ENCODE measurements at regions not wholly inside any gene's neighbourhood (a gene's known extent, or its start where the extent isn't known, plus 50 kb on each side); places are given as distances from the start of the nearest gene placed in this dataset.

DNA sequence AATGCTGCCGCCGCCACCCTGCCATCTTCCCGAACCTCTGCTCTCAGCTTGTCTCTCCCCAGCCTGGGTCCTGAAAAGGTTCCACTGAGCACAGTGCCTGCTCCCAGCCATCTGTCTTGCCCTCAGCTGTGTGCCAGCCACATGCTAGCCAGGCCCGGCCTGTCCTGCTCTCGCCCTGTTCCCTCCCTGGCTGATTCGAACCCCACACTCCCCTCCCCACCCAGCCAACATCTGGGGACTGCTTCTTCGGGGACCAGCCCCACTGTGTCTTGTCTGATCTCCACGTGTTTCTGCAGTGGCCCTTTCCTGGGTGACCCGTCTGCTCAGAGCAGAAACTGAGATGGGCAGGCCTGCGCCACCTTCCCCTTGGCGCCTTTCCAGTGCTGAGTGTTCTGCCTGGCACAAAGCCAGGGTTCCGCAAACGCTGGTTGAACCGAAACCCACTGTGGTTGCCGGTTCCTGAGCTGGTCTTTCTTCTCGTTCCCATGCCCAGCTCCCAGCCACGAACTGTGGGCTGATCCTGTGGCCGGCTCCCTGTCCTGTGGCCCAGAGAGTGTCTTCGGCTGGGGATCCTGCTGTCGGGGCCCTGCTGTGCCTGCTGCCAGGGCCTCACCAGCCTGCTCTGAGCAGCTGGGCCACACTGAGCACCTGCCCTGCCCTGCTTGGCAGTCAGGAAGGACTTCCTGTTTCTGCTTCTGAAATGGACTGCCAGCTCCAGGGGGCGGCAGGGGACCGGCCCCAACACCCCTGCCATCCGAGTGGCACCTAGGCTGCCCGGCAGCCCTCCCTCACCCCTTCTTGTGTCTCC is 62.7 kb upstream of the KLF13 start:
- peaks cover 64% of the 10 kb centered on the region for H3K4me1 ChIP-seq (ENCODE audit: control insufficient read depth, insufficient read depth, low read length)
- H3K27me3 ChIP-seq (replicated peaks in 1 of 2; ENCODE audit: control insufficient read depth in 2 of 2, insufficient read depth in 2 of 2, low read length in 1 of 2): no peaks in the 10 kb centered on the region
- H3K79me2 ChIP-seq (ENCODE audit: control insufficient read depth, insufficient read depth, low read length): no peaks in the 10 kb centered on the region
- WGBS (ENCODE audit: insufficient coverage, insufficient replicate concordance, low lambda C conversion rate, missing lambda C conversion rate): 1% methylated on average over 24 of the region's 24 CpGs
- POLR2A ChIA-PET: interaction anchor here (0.5 to 7.4 kb wide), 13 partner anchors 9 to 196 kb away, joined by 4 to 112 read pairs (median 7); partner anchors contain the start of gene KLF13
- in situ Hi-C loops (cut with MboI) (loop anchor here (5.0 to 10.0 kb wide), 2 partner anchors 61 to 223 kb away; partner anchors contain the start of gene KLF13), intact Hi-C loops (cut with micrococcal nuclease; ENCODE audit: unreplicated experiment) (loop anchor here (2.0 to 5.0 kb wide), 3 partner anchors 35 to 173 kb away; no protein-coding TSS in a partner anchor)
- CTCF ChIA-PET: interaction anchor here (0.7 to 7.3 kb wide), 20 partner anchors 8 to 225 kb away, joined by 3 to 66 read pairs (median 6); partner anchors contain the start of gene KLF13
- RAD21 ChIA-PET (ENCODE audit: unreplicated experiment): interaction anchor here (0.7 to 8.8 kb wide), 27 partner anchors 8 to 224 kb away, joined by 3 to 169 read pairs (median 8); partner anchors contain the start of gene KLF13
- FAIRE-seq: peak; percentile 49
- peak overlapping the region; percentile 73 for H3K4me2 ChIP-seq (ENCODE audit: control insufficient read depth, insufficient read depth)
- ATAC-seq: peak; percentile 59
- SMC1A ChIA-PET (ENCODE audit: uncharacterized antibody, unreplicated experiment): interaction anchor here (1.0 to 10.4 kb wide), 19 partner anchors 10 to 224 kb away, joined by 3 to 152 read pairs (median 8); partner anchors contain the start of gene KLF13
- peak overlapping the region; percentile 49 for H2AFZ ChIP-seq (ENCODE audit: control insufficient read depth, low read depth, low read length)
- BruUV-seq (replicated peaks): no TSS peak
- H3K4me3 ChIP-seq: peak overlapping the region; percentile 32; the same call in 1 of the 2 replicates
- H4K20me1 ChIP-seq (ENCODE audit: control insufficient read depth, insufficient read depth): no peaks in the 10 kb centered on the region
- DNase-seq (ENCODE audit: low read depth, low spot score): peak; percentile 88
- H3K36me3 ChIP-seq (ENCODE audit: control insufficient read depth in 2 of 2, insufficient read depth in 2 of 2, low read length in 1 of 2): no peaks in the 10 kb centered on the region
- H3K9ac ChIP-seq (ENCODE audit: control insufficient read depth, insufficient read depth, low read length): peak overlapping the region; percentile 64
- peak overlapping the region; percentile 94 for H3K27ac ChIP-seq (ENCODE audit: control insufficient read depth, insufficient read depth)
- H3K9me3 ChIP-seq (replicated peaks; ENCODE audit: control insufficient read depth, insufficient read depth, low read length): no peaks in the 10 kb centered on the region
- peak; percentile 35; the same call in 1 of the 2 replicates for TF ChIP-seq POLR2A (IDR thresholded peaks at IDR 0.05; ENCODE audit: low read depth, low read length)
- TF ChIP-seq, protein P1, sequence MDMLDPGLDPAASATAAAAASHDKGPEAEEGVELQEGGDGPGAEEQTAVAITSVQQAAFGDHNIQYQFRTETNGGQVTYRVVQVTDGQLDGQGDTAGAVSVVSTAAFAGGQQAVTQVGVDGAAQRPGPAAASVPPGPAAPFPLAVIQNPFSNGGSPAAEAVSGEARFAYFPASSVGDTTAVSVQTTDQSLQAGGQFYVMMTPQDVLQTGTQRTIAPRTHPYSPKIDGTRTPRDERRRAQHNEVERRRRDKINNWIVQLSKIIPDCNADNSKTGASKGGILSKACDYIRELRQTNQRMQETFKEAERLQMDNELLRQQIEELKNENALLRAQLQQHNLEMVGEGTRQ (IDR thresholded peaks at IDR 0.05; ENCODE audit: borderline replicate concordance, low read depth, low read length): no peak
- TF ChIP-seq IRF4 (IDR thresholded peaks at IDR 0.05; ENCODE audit: low read depth, low read length): peak; percentile 71
- TF ChIP-seq RCOR1 (conservative IDR thresholded peaks at IDR 0.05; ENCODE audit: low read depth, low read length): 0 out of 2 replicates have a peak, but pooled peaks have one; percentile 20
- TF ChIP-seq CBFB (IDR thresholded peaks at IDR 0.05; ENCODE audit: low read depth): peak; percentile 76; the same call in 1 of the 2 replicates
- peak in 1 of 2 experiments; percentile 37; a peak in 1 of 3 replicates for TF ChIP-seq EGR1 (IDR thresholded peaks at IDR 0.05; ENCODE audit: borderline replicate concordance in 1 of 2, low read depth in 2 of 2, low read length in 2 of 2)
- TF ChIP-seq, protein P2, sequence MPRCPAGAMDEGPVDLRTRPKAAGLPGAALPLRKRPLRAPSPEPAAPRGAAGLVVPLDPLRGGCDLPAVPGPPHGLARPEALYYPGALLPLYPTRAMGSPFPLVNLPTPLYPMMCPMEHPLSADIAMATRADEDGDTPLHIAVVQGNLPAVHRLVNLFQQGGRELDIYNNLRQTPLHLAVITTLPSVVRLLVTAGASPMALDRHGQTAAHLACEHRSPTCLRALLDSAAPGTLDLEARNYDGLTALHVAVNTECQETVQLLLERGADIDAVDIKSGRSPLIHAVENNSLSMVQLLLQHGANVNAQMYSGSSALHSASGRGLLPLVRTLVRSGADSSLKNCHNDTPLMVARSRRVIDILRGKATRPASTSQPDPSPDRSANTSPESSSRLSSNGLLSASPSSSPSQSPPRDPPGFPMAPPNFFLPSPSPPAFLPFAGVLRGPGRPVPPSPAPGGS (IDR thresholded peaks at IDR 0.05; ENCODE audit: borderline replicate concordance, insufficient read depth, low read depth, low read length, poor library complexity, severe bottlenecking): no peak
- TF ChIP-seq REST (IDR thresholded peaks at IDR 0.05; ENCODE audit: low read depth, low read length): no peak
- TF ChIP-seq, protein P3, sequence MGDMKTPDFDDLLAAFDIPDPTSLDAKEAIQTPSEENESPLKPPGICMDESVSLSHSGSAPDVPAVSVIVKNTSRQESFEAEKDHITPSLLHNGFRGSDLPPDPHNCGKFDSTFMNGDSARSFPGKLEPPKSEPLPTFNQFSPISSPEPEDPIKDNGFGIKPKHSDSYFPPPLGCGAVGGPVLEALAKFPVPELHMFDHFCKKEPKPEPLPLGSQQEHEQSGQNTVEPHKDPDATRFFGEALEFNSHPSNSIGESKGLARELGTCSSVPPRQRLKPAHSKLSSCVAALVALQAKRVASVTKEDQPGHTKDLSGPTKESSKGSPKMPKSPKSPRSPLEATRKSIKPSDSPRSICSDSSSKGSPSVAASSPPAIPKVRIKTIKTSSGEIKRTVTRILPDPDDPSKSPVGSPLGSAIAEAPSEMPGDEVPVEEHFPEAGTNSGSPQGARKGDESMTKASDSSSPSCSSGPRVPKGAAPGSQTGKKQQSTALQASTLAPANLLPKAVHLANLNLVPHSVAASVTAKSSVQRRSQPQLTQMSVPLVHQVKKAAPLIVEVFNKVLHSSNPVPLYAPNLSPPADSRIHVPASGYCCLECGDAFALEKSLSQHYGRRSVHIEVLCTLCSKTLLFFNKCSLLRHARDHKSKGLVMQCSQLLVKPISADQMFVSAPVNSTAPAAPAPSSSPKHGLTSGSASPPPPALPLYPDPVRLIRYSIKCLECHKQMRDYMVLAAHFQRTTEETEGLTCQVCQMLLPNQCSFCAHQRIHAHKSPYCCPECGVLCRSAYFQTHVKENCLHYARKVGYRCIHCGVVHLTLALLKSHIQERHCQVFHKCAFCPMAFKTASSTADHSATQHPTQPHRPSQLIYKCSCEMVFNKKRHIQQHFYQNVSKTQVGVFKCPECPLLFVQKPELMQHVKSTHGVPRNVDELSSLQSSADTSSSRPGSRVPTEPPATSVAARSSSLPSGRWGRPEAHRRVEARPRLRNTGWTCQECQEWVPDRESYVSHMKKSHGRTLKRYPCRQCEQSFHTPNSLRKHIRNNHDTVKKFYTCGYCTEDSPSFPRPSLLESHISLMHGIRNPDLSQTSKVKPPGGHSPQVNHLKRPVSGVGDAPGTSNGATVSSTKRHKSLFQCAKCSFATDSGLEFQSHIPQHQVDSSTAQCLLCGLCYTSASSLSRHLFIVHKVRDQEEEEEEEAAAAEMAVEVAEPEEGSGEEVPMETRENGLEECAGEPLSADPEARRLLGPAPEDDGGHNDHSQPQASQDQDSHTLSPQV (IDR thresholded peaks at IDR 0.05): peak; percentile 80; the same call in 1 of the 2 replicates
- TF ChIP-seq IKZF1 (conservative IDR thresholded peaks at IDR 0.05): peak; percentile 98
- TF ChIP-seq SMARCA5 (IDR thresholded peaks at IDR 0.05): peak; percentile 87
